GM23338 (cell line): ENCODE measurements at regions not wholly inside any gene's neighbourhood (a gene's known extent, or its start where the extent isn't known, plus 50 kb on each side); places are given as distances from the start of the nearest gene placed in this dataset.

Source experiments
- EZH2 ChIP-seq: fragments of 200-600 bp; sonication (generic); IDR thresholded peaks from one replicate; pipeline ENCODE4 v1.8.0; 2017; ENCODE audit warnings: antibody characterized with exemption, mild to moderate bottlenecking, low read depth; ENCODE audit not compliant: unreplicated experiment
- EZH2phosphoT487 ChIP-seq: fragments of 200-600 bp; sonication (generic); IDR thresholded peaks from one replicate; pipeline ENCODE4 v1.8.1; 2018; ENCODE audit warnings: antibody characterized with exemption; ENCODE audit not compliant: unreplicated experiment
- POLR2AphosphoS5 ChIP-seq: IDR thresholded peaks from 2 replicates; pipeline ENCODE4 v1.6.1; 2016; ENCODE audit warnings: antibody characterized with exemption, low read depth
- ZNF331 ChIP-seq: fragments of 250-450 bp; sonication (Bioruptor Pico); IDR thresholded peaks from 2 replicates; pipeline ENCODE4 v1.5.0; 2020; ENCODE audit warnings: low read depth, mild to moderate bottlenecking, moderate library complexity
- TF ChIP-seq, protein P1 (sequence below), 2 experiments: fragments of 200-600 bp in 1 of 2; sonication (generic) in 1 of 2; conservative IDR thresholded peaks; 2 replicates each; pipeline versions ENCODE4 v1.5.1 to v1.6.1; 2016 to 2017; ENCODE audit warnings: antibody characterized with exemption in 2 of 2, low read depth in 2 of 2, mild to moderate bottlenecking in 2 of 2, moderate library complexity in 1 of 2
- TF ChIP-seq, protein P2 (sequence below): IDR thresholded peaks from one replicate; pipeline ENCODE4 v1.6.1; 2018; ENCODE audit warnings: antibody characterized with exemption; ENCODE audit not compliant: unreplicated experiment

DNA sequence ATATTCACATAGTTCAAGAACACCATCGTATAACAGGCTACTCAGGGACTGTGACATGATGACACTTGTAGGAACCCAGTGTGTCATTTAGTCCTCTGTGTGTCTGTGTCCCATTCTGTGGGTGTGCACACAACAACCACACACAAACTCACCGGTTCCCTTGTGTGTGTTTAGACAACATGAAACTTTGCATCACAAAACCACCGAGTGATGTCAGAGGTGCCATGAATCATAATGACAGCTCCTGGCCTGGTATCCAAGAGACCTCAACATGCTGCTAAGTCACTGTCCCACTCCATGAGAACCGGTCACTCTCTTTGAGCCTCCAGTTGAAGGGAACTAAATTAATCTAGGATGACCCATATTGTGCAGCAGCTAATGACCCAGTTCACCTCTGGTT lies 421.3 kb downstream of the PREX1 start:
- TF ChIP-seq, protein P1, sequence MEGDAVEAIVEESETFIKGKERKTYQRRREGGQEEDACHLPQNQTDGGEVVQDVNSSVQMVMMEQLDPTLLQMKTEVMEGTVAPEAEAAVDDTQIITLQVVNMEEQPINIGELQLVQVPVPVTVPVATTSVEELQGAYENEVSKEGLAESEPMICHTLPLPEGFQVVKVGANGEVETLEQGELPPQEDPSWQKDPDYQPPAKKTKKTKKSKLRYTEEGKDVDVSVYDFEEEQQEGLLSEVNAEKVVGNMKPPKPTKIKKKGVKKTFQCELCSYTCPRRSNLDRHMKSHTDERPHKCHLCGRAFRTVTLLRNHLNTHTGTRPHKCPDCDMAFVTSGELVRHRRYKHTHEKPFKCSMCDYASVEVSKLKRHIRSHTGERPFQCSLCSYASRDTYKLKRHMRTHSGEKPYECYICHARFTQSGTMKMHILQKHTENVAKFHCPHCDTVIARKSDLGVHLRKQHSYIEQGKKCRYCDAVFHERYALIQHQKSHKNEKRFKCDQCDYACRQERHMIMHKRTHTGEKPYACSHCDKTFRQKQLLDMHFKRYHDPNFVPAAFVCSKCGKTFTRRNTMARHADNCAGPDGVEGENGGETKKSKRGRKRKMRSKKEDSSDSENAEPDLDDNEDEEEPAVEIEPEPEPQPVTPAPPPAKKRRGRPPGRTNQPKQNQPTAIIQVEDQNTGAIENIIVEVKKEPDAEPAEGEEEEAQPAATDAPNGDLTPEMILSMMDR (conservative IDR thresholded peaks at IDR 0.05; ENCODE audit: low read depth in 2 of 2), result no peak
- TF ChIP-seq EZH2, result no peak
- TF ChIP-seq EZH2phosphoT487, result no peak
- TF ChIP-seq, protein P2, sequence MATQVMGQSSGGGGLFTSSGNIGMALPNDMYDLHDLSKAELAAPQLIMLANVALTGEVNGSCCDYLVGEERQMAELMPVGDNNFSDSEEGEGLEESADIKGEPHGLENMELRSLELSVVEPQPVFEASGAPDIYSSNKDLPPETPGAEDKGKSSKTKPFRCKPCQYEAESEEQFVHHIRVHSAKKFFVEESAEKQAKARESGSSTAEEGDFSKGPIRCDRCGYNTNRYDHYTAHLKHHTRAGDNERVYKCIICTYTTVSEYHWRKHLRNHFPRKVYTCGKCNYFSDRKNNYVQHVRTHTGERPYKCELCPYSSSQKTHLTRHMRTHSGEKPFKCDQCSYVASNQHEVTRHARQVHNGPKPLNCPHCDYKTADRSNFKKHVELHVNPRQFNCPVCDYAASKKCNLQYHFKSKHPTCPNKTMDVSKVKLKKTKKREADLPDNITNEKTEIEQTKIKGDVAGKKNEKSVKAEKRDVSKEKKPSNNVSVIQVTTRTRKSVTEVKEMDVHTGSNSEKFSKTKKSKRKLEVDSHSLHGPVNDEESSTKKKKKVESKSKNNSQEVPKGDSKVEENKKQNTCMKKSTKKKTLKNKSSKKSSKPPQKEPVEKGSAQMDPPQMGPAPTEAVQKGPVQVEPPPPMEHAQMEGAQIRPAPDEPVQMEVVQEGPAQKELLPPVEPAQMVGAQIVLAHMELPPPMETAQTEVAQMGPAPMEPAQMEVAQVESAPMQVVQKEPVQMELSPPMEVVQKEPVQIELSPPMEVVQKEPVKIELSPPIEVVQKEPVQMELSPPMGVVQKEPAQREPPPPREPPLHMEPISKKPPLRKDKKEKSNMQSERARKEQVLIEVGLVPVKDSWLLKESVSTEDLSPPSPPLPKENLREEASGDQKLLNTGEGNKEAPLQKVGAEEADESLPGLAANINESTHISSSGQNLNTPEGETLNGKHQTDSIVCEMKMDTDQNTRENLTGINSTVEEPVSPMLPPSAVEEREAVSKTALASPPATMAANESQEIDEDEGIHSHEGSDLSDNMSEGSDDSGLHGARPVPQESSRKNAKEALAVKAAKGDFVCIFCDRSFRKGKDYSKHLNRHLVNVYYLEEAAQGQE, result no peak
- no peak for TF ChIP-seq POLR2AphosphoS5
- TF ChIP-seq ZNF331 (CRISPR knock-in tag), result no peak
